PFSK-1 (cell line): ENCODE measurements at regions not wholly inside any gene's neighbourhood (a gene's known extent, or its start where the extent isn't known, plus 50 kb on each side); places are given as distances from the start of the nearest gene placed in this dataset.

Experiments
- FOXP2 ChIP-seq: optimal IDR thresholded peaks from 2 replicates; pipeline ENCODE3; 2011; ENCODE audit warnings: borderline replicate concordance, control low read depth, inconsistent platforms; ENCODE audit not compliant: insufficient read depth; ENCODE audit errors: extremely low read length, extremely low read depth
- POLR2AphosphoS5 ChIP-seq: IDR thresholded peaks from 2 replicates; pipeline ENCODE4 v1.6.1; 2012; ENCODE audit warnings: low read depth, mild to moderate bottlenecking, control low read depth, low read length, moderate library complexity
- SIN3A ChIP-seq: IDR thresholded peaks from 2 replicates; pipeline ENCODE4 v1.6.1; 2012; ENCODE audit warnings: mild to moderate bottlenecking, low read length, moderate library complexity, borderline replicate concordance; ENCODE audit not compliant: insufficient read depth
- TAF1 ChIP-seq: IDR thresholded peaks from 2 replicates; pipeline ENCODE4 v1.6.1; 2012; ENCODE audit warnings: low read length, control low read depth, borderline replicate concordance; ENCODE audit not compliant: insufficient read depth
- TF ChIP-seq, protein P1 (sequence below), 2 experiments: IDR thresholded peaks; 2 replicates each; pipeline versions ENCODE4 v1.6.1 to v1.8.0; 2011 to 2012; ENCODE audit warnings: low read depth in 2 of 2, low read length in 2 of 2, control low read depth in 1 of 2, inconsistent platforms in 1 of 2, mild to moderate bottlenecking in 1 of 2, moderate library complexity in 1 of 2; ENCODE audit not compliant: insufficient read depth in 1 of 2

DNA sequence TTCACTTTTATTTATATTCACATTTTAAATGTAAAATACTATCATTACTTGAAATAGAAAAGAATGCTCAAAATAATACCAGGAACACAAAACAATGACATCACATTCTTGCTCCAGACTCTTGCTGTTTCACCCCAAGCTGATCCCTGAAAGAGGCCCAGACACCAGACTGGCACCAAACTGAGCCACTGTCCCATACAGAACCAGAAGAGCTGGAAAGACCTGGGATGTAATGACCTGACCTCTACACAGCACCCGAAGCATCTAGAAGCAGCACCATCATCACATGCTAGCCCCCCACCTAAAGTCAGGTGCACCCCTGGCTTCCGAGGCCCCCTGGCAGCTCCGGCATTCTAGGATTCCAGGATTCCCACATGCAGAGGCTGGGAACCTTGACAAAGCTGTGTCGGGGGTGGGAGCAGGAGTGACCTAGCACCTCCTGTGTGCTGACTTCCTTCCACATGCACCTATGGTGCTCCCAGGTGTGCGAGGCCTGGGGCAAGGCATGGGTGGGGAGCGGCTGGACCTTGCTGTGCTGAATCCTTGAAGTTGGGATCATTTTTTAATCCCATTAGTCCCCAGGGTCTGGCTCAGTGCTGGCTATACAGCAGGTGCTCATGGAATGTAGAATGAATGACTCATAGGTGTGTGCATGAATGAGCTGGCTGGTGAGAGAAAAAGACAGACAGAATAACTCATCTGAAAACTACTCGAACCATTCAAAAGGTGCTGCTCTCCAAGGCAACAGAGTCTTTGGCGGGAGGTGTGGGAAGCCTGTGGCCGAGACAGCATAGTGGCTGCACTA, 144.7 kb upstream of the IQSEC1 start:
- TF ChIP-seq, protein P1, sequence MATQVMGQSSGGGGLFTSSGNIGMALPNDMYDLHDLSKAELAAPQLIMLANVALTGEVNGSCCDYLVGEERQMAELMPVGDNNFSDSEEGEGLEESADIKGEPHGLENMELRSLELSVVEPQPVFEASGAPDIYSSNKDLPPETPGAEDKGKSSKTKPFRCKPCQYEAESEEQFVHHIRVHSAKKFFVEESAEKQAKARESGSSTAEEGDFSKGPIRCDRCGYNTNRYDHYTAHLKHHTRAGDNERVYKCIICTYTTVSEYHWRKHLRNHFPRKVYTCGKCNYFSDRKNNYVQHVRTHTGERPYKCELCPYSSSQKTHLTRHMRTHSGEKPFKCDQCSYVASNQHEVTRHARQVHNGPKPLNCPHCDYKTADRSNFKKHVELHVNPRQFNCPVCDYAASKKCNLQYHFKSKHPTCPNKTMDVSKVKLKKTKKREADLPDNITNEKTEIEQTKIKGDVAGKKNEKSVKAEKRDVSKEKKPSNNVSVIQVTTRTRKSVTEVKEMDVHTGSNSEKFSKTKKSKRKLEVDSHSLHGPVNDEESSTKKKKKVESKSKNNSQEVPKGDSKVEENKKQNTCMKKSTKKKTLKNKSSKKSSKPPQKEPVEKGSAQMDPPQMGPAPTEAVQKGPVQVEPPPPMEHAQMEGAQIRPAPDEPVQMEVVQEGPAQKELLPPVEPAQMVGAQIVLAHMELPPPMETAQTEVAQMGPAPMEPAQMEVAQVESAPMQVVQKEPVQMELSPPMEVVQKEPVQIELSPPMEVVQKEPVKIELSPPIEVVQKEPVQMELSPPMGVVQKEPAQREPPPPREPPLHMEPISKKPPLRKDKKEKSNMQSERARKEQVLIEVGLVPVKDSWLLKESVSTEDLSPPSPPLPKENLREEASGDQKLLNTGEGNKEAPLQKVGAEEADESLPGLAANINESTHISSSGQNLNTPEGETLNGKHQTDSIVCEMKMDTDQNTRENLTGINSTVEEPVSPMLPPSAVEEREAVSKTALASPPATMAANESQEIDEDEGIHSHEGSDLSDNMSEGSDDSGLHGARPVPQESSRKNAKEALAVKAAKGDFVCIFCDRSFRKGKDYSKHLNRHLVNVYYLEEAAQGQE (IDR thresholded peaks at IDR 0.05; ENCODE audit: insufficient read depth in 1 of 2, low read depth in 2 of 2, low read length in 2 of 2) = no peak
- no peak for TF ChIP-seq SIN3A
- no peak for TF ChIP-seq FOXP2
- TF ChIP-seq POLR2AphosphoS5 = no peak
- TF ChIP-seq TAF1 = no peak

DNA sequence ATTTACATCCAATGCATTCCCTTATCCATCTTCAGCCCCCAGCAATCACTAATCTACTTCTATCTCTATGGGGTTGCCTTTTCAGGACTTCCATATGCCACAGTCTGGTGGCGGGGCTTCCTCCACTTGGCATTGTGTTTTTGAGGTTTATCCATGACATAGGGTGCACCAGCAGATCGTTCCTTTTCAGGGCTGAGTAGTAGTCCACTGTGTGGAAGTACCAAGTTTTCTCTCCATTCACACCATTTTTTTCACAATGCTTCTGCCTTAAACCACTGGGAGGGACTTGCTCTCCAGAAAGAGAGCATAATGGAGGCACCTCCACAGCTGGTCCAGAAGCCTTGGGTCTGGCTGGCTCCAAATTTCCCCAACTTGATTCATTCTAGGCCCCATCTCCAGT, 144.0 kb upstream of the IQSEC1 start:
- TF ChIP-seq TAF1 (no peak), SIN3A (no peak), FOXP2 (no peak), POLR2AphosphoS5 (no peak)
- TF ChIP-seq, protein P1 (IDR thresholded peaks at IDR 0.05; ENCODE audit: insufficient read depth in 1 of 2, low read depth in 2 of 2, low read length in 2 of 2) = no peak

DNA sequence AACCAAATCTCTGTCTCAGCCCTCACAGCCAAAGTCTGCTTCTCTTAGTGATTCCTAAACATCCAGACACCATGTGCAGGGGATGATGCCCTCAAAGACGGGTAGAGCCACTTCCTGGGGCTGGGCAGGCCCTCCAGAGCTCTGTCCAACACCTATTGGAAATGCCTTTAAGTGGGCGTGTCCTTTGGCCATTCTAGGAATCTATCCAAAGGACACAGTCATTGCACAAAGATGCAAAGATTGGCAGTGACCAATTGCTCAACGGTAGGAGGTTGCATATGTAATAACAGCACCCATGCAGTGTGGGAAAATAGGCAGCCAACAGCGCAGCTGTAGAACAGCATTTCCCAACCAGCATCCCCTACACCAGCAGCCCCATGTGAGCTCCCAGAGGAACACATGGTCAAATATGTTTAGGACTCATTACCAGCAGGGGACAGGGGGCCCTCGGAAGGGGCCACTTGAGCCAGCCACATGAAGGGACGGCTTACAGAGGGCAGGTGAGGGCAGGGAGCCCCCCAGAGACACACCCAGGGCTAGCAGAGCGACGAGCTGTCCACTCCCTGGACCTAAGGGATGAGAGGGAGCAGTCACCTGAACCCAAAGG, 142.8 kb upstream of the IQSEC1 start:
- TF ChIP-seq TAF1 = no peak
- TF ChIP-seq SIN3A = no peak
- TF ChIP-seq FOXP2 = no peak
- no peak for TF ChIP-seq POLR2AphosphoS5

- TF ChIP-seq FOXP2 = no peak
- TF ChIP-seq SIN3A = no peak
- no peak for TF ChIP-seq POLR2AphosphoS5
- TF ChIP-seq TAF1 = no peak
- TF ChIP-seq, protein P1 (IDR thresholded peaks at IDR 0.05; ENCODE audit: insufficient read depth in 1 of 2, low read depth in 2 of 2, low read length in 2 of 2) = no peak
These were observed 141.7 kb upstream of the IQSEC1 start for GRCh38 chr3:13214847-13215472.

GRCh38 chr3:13213911-13214846, 140.9 kb upstream of the IQSEC1 start:
- no peak for TF ChIP-seq FOXP2
